GM18867 (cell line): ENCODE measurements at regions not wholly inside any gene's neighbourhood (a gene's known extent, or its start where the extent isn't known, plus 50 kb on each side); places are given as distances from the start of the nearest gene placed in this dataset.
"Not testable (repeated sequence)": the region's sequence is repeated elsewhere in the genome, so short reads cannot be mapped to it uniquely, and the experiment has no call there.

Experiments used
- ATAC-seq: cut with Tn5 transposase; IDR thresholded peaks from one replicate; pipeline ENCODE4 v1.9.1; 2021; ENCODE audit warnings: mild to moderate bottlenecking, moderate library complexity; ENCODE audit not compliant: unreplicated experiment

- no peak for ATAC-seq
These were observed 58.7 kb downstream of the EDN1 start for GRCh38 chr6:12348530-12349511.

GRCh38 chr6:12350644-12351170 is 60.5 kb downstream of the EDN1 start:
- no peak for ATAC-seq

DNA sequence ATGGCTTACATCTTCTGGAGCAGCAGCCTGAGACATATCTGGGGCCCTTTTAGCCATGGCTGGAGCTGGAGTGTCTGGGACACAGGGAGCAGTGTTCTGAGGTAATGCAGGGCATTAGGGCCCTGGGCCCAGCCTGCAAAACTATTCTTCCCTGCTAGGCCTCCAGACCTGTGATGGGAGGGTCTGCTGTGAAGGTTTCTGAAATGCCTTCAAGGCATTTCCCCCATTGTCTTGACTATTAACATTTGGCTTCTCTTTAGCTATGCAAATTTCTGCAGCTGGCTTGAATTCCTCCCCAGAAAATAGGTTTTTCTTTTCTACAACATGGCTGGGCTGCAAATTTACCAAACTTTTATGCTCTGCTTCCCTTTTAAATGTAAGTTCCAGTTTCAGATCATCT is 61.5 kb downstream of the EDN1 start:
- ATAC-seq, result no peak

DNA sequence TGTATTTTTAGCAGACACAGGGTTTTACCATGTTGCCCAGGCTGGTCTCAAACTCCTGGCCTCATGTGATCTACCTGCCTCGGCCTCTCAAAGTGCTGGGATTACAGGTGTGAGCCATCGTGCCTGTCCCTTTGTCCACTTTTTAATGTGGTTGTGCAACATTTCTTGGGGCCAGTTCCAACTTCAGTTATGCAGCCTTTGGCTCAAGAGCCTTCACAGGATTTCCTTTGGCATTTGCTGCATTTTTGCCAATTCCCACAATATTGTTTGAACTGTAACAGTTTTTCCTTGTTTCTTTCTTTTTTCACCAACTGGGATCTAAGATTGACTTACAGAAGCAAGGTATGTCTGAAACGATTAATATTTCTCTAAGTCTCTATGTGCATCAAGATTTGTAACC is 63.6 kb downstream of the EDN1 start:
- no peak for ATAC-seq

DNA sequence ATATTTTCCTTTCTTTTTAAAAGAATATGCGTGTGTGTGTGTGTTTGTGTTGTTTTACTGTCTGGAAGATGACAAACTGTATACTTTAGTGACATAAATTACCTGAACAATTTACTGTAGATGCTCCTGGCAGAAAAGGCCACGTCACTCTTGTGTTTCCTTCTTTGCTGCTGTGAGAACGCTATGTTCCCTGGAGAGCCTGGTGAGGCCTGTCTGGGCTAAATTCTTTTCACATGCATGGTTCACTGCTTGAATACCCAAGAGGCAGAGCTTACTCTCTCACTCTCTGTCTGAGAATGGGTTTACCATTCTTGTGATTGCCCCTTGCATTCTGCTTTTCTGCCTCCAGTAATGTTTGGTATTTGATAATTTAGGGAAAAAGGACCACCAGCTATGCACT is 64.3 kb downstream of the EDN1 start:
- peak; percentile 36 for ATAC-seq

GRCh38 chr6:12355354-12355753 is 65.2 kb downstream of the EDN1 start:
- no peak for ATAC-seq

GRCh38 chr6:12356431-12356830 is 66.3 kb downstream of the EDN1 start:
- ATAC-seq, result no peak

DNA sequence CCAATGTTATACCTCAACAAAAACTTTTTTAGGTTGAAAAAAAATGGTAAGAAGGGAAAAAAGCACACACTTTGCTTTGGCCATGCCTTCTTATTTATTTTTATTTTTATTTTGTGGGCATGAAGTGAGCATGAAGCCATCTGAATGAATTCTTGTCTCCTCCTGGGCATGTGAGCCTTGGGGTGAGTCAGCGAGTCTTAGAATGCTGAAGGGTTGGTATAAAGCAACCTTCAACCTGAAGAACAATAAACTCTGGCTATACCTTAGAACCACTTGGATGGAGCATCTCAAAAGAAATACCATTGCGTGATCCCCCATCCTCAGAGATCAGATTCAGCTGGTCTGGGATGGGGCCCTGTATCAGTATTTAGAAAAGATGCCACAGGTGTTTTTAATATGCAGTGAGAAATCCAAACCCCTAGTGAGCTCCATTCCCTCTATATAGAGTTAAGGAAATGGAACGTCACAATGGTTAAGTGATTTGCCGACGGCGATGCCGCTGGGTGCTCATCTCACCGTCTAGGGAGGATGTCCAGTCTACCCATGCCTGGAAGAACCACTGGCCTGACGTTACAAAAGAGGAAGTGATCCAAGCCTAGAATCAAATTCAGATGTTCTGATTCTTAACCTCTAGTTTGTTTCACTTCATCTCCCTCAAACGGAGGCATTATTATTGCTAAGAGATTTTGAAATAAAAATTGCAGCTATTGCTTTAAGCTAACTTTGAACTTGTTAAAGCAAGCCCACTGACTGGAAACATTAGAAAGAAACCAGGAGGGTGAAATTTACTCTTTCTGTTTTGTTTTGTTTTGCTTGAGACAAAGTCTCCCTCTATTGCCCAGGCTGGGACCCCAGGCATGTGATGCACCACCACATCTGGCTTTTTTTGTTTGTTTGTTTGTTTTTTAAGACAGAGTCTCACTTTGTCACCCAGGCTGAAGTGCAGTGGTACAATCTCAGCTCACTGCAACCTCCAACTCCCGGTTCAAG is 67.1 kb downstream of the EDN1 start:
- peak; percentile 72 for ATAC-seq

DNA sequence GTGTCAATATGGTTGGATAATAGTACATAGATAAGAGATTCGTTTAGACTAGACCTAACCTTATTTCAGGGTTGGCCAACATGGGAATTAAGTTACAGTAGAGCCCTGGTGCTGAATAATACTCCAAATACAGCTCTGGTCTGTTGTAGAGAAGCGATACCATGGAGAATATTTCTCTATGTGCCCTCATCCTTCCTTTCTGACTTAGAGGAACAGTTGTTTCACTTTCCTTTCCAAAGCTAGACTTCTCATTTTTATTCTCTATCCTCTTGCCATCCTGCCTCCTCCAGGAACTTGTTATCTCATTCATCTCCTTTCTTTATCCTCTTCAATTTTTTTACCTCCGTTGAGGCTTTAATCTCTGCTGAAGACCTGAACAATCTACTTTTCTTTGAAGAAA is 68.9 kb downstream of the EDN1 start:
- ATAC-seq, result no peak

- ATAC-seq, result no peak
These were observed 71.0 kb downstream of the EDN1 start for GRCh38 chr6:12361042-12361765.

- ATAC-seq, result not testable (repeated sequence)
These were observed 73.1 kb downstream of the EDN1 start for GRCh38 chr6:12363277-12363650.

- ATAC-seq, result peak; percentile 52
These were observed 73.7 kb downstream of the EDN1 start for GRCh38 chr6:12363651-12364381.

DNA sequence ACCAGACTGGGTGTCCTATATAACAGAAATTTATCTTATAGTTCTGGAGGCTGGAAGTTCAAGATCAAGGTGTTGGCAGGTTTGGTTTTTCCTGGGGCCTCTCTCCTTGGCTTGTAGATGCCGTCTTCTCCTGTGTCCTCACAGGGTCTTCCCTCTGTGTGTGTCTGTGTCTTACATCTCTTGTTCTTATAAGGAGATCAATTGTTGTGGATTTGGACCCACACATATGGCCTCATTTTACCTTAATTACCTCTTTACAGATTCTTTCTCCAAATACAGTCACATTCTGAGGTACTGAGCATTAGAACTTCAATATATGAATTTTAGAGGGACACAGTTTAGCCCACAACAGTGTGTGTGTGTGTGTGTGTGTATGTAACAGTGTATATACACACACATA is 74.5 kb downstream of the EDN1 start:
- no peak for ATAC-seq

DNA sequence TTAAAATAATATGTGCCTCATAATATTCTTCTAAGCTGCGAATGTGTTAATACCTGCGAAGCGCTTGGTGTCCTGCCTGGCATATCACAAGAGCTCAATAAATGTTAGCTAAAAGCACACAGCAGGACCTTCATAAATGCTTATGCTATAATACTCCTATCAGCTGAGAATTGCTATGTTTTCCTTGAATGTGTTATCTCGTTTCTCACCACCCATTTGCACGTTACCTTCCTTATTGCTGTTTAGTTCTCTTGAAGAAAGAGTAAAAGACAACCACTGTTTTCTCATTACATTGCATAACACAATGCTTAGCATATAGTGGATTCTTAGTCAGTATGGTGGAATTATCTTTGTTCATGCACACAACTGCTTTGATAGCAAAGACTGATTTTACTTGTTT is 76.6 kb downstream of the EDN1 start:
- no peak for ATAC-seq

DNA sequence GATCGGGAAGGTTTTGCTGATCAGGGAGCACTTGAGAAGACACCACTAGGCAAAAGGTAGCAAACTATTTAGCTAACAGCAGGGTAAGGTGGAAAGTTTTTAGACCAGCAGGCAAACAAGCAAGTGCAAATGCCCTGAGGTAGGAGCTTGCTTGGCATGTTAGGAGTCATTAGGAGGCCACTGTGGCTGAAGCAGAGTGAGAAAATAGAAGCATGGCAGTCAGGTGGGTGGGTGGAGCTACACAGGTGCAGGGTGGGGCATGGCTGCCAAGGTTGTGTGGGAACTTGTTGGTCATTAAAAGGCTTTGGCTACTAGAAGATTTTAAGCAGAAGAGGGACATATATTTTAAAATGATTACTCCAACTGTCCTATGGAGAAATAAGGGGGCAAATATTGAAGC is 77.3 kb downstream of the EDN1 start:
- no peak for ATAC-seq

- no peak for ATAC-seq
These were observed 79.2 kb downstream of the EDN1 start for GRCh38 chr6:12369355-12369754.

DNA sequence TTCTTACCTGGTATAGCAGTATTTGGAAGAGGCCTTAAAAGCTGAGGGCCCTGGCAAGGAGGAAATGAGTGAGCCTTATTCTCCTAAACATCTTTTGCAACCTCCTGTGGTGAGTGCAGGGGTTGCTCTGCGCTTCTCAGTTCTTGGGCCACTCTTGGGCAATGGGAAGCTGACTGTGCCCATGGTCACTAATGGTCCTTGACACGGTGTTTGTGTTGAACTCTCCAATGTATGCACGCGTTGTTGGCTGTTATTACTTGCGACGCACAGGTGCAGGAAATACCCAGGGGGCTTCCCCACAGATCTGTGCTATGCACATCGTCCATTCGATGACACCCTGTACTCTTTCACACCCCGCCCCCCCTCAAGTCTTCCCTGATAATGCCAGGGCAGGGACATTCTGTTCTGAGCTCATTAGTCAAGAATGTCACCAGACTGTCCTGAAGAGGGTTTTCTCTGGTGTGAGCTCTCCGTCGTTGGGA is 79.7 kb downstream of the EDN1 start:
- ATAC-seq, result peak; percentile 72

DNA sequence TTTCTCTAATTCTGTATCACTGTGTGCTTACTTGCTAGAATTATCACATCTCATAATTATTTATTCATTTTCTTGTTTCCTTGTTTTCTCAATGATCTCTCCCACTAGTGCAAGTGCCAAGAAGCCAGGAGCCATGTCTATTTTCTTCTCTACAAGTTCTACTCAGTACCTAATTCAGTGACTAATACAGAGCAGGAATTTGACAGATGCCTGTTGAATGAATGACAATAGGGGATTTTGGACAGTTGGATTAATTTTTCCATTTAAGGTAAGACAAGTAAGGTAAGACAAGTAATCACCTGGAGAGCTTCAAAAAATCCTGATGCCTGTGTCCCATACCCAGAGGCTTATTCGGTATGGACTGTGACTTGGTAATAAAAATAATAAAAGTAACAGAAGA is 81.0 kb downstream of the EDN1 start:
- no peak for ATAC-seq

- ATAC-seq, result no peak
These were observed 81.5 kb downstream of the EDN1 start for GRCh38 chr6:12371641-12372146.

DNA sequence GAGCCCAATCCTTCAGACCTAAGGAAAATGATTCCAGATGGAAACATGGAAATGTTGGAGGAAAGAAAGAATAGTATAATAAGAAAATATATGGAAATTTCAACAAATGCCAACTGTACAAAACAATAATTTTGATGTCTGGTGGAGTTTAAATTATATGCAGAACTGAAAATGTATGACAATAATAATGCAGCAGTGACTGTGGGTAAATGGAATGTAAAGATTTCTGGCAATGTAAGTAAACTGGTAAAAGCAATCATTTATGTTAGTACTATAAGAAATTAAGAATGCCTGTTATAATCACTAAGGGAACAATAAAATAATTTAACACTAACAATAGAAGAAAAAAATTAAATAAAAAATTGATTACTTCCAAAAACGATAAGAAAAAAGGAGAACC is 89.0 kb downstream of the EDN1 start:
- ATAC-seq, result no peak
